ENCODE measurements at regions not wholly inside any gene's neighbourhood (a gene's known extent, or its start where the extent isn't known, plus 50 kb on each side); places are given as distances from the start of the nearest gene placed in this dataset.

- DNase-seq (ENCODE audit: insufficient read length, low spot score) (no peak), FAIRE-seq (no peak)
- TF ChIP-seq POLR2A (IDR thresholded peaks at IDR 0.05; ENCODE audit: low read depth, low read length), result no peak
Observed at GRCh38 chr4:20333141-20333715, 81.5 kb downstream of the SLIT2 start.

GRCh38 chr4:20337261-20337664 lies 85.6 kb downstream of the SLIT2 start:
- TF ChIP-seq POLR2A (IDR thresholded peaks at IDR 0.05; ENCODE audit: low read depth, low read length), result no peak
- FAIRE-seq, result peak; percentile 55
- no peak for DNase-seq (ENCODE audit: insufficient read length, low spot score)

- DNase-seq (ENCODE audit: insufficient read length, low spot score), result no peak
- FAIRE-seq, result no peak
- TF ChIP-seq POLR2A (IDR thresholded peaks at IDR 0.05; ENCODE audit: low read depth, low read length), result no peak
Observed at GRCh38 chr4:20338841-20339240, 87.1 kb downstream of the SLIT2 start.

GRCh38 chr4:20341134-20341738 lies 89.5 kb downstream of the SLIT2 start:
- DNase-seq (ENCODE audit: insufficient read length, low spot score) (no peak), FAIRE-seq (no peak)
- no peak for TF ChIP-seq POLR2A (IDR thresholded peaks at IDR 0.05; ENCODE audit: low read depth, low read length)

- FAIRE-seq, result no peak
- no peak for DNase-seq (ENCODE audit: insufficient read length, low spot score)
- TF ChIP-seq POLR2A (IDR thresholded peaks at IDR 0.05; ENCODE audit: low read depth, low read length), result no peak
Observed at GRCh38 chr4:20347531-20347930, 95.8 kb downstream of the SLIT2 start.

- FAIRE-seq, result no peak
Observed at GRCh38 chr4:20348411-20348810, 96.7 kb downstream of the SLIT2 start.

GRCh38 chr4:20351360-20352162 lies 99.9 kb downstream of the SLIT2 start:
- DNase-seq (ENCODE audit: insufficient read length, low spot score) (no peak), FAIRE-seq (no peak)
- TF ChIP-seq POLR2A (IDR thresholded peaks at IDR 0.05; ENCODE audit: low read depth, low read length), result no peak

More at GRCh38 chr4:20348411-20348810, 96.7 kb downstream of the SLIT2 start:
- DNase-seq (ENCODE audit: insufficient read length, low spot score), result no peak
- TF ChIP-seq POLR2A (IDR thresholded peaks at IDR 0.05; ENCODE audit: low read depth, low read length), result no peak

GRCh38 chr4:20352163-20352431 lies 100.4 kb downstream of the SLIT2 start:
- no peak for TF ChIP-seq POLR2A (IDR thresholded peaks at IDR 0.05; ENCODE audit: low read depth, low read length)
- no peak for FAIRE-seq
- no peak for DNase-seq (ENCODE audit: insufficient read length, low spot score)

- FAIRE-seq (no peak), DNase-seq (ENCODE audit: insufficient read length, low spot score) (no peak)
- TF ChIP-seq POLR2A (IDR thresholded peaks at IDR 0.05; ENCODE audit: low read depth, low read length), result no peak
Observed at GRCh38 chr4:20353646-20354045, 101.9 kb downstream of the SLIT2 start.

- TF ChIP-seq POLR2A (IDR thresholded peaks at IDR 0.05; ENCODE audit: low read depth, low read length), result no peak
- FAIRE-seq (no peak), DNase-seq (ENCODE audit: insufficient read length, low spot score) (no peak)
Observed at GRCh38 chr4:20354120-20354519, 102.4 kb downstream of the SLIT2 start.

GRCh38 chr4:20356565-20356964 lies 104.9 kb downstream of the SLIT2 start:
- DNase-seq (ENCODE audit: insufficient read length, low spot score) (no peak), FAIRE-seq (no peak)
- no peak for TF ChIP-seq POLR2A (IDR thresholded peaks at IDR 0.05; ENCODE audit: low read depth, low read length)

- FAIRE-seq (no peak), DNase-seq (ENCODE audit: insufficient read length, low spot score) (no peak)
- no peak for TF ChIP-seq POLR2A (IDR thresholded peaks at IDR 0.05; ENCODE audit: low read depth, low read length)
Observed at GRCh38 chr4:20358110-20358509, 106.4 kb downstream of the SLIT2 start.

GRCh38 chr4:20359692-20360091 lies 108.0 kb downstream of the SLIT2 start:
- no peak for TF ChIP-seq POLR2A (IDR thresholded peaks at IDR 0.05; ENCODE audit: low read depth, low read length)
- DNase-seq (ENCODE audit: insufficient read length, low spot score), result no peak
- FAIRE-seq, result no peak

GRCh38 chr4:20362148-20362547 lies 110.4 kb downstream of the SLIT2 start:
- no peak for TF ChIP-seq POLR2A (IDR thresholded peaks at IDR 0.05; ENCODE audit: low read depth, low read length)
- no peak for DNase-seq (ENCODE audit: insufficient read length, low spot score)
- FAIRE-seq, result no peak

- no peak for DNase-seq (ENCODE audit: insufficient read length, low spot score)
- no peak for FAIRE-seq
- no peak for TF ChIP-seq POLR2A (IDR thresholded peaks at IDR 0.05; ENCODE audit: low read depth, low read length)
Observed at GRCh38 chr4:20364969-20365368, 113.3 kb downstream of the SLIT2 start.

All from H54 (cell line).